Stimulated activated CD4-positive, alpha-beta T cell treated with anti-CD3 and anti-CD28 coated beads, Interleukin-4, amount 100 ng/mL, for 48 hours (primary cell): ENCODE measurements at regions not wholly inside any gene's neighbourhood (a gene's known extent, or its start where the extent isn't known, plus 50 kb on each side); places are given as distances from the start of the nearest gene placed in this dataset.
"Not testable (repeated sequence)": the region's sequence is repeated elsewhere in the genome, so short reads cannot be mapped to it uniquely, and the experiment has no call there.

ENCODE experiments used
- DNase-seq, 2 donors: peaks; one replicate each; pipeline ENCODE4 v3.0.0-alpha.2; 2020; ENCODE audit warnings: low read depth in 2 of 2

GRCh38 chr2:12877761-12878160 is 161.0 kb downstream of the TRIB2 start:
- DNase-seq: no peak

- DNase-seq: no peak
These were observed 162.9 kb downstream of the TRIB2 start for GRCh38 chr2:12879649-12880048.

- DNase-seq: no peak
These were observed 165.2 kb downstream of the TRIB2 start for GRCh38 chr2:12881952-12882351.

GRCh38 chr2:12882393-12882792 is 165.7 kb downstream of the TRIB2 start:
- no peak for DNase-seq

- DNase-seq: no peak
These were observed 167.2 kb downstream of the TRIB2 start for GRCh38 chr2:12883906-12884305.

GRCh38 chr2:12884713-12885282 is 168.1 kb downstream of the TRIB2 start:
- no peak for DNase-seq

GRCh38 chr2:12890066-12890465 is 173.3 kb downstream of the TRIB2 start:
- no peak for DNase-seq

- DNase-seq: no peak
These were observed 173.8 kb downstream of the TRIB2 start for GRCh38 chr2:12890481-12890991.

GRCh38 chr2:12895017-12895416 is 178.3 kb downstream of the TRIB2 start:
- no peak for DNase-seq

GRCh38 chr2:12896318-12896982 is 179.7 kb downstream of the TRIB2 start:
- no peak for DNase-seq

- no peak for DNase-seq
These were observed 180.4 kb downstream of the TRIB2 start for GRCh38 chr2:12897181-12897580.

GRCh38 chr2:12903272-12903671 is 186.5 kb downstream of the TRIB2 start:
- no peak for DNase-seq

GRCh38 chr2:12910431-12910830 is 193.7 kb downstream of the TRIB2 start:
- DNase-seq: no peak

- DNase-seq: no peak
These were observed 199.1 kb downstream of the TRIB2 start for GRCh38 chr2:12915787-12916186.

GRCh38 chr2:12918138-12918834 is 201.6 kb downstream of the TRIB2 start:
- no peak for DNase-seq

- no peak for DNase-seq
These were observed 202.2 kb downstream of the TRIB2 start for GRCh38 chr2:12918835-12919445.

GRCh38 chr2:12921321-12921720 is 204.6 kb downstream of the TRIB2 start:
- no peak for DNase-seq

GRCh38 chr2:12923907-12924610 is 207.3 kb downstream of the TRIB2 start:
- DNase-seq: no peak

- not testable (repeated sequence) for DNase-seq
These were observed 209.9 kb downstream of the TRIB2 start for GRCh38 chr2:12926641-12927040.

GRCh38 chr2:12928197-12928774 is 211.6 kb downstream of the TRIB2 start:
- DNase-seq: peak in 1 of 2 donors; percentile 10

- no peak for DNase-seq
These were observed 212.2 kb downstream of the TRIB2 start for GRCh38 chr2:12928775-12929401.
